Colon (tissue), 2 donors: ENCODE measurements at regions not wholly inside any gene's neighbourhood (a gene's known extent, or its start where the extent isn't known, plus 50 kb on each side); places are given as distances from the start of the nearest gene placed in this dataset.

Experiments used
- FAIRE-seq: peaks from 2 replicates; lab custom pipeline; 2012; peaks lifted over from hg19 to GRCh38; lab: Jason Lieb, UNC
- donor health status: control.
- donor health status: control.

DNA sequence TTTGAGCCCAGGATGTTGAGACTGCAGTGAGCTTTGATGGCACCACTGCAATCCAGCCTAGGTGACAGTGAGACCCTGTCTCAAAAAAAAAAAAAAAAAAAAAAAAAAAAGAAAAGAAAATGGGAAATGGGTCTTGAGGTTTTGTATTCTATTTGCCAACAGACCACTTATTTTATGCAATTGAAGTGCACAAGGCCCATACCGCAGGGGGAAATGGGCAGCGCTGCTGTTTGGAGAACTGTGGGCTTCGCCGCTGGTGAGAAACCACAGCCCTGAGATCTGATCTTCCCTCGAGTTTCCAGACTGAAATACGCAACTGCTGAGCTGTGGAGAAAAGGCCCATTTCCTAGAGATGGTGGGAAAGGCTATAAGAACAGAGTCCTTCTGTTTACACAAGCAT lies 512.0 kb downstream of the TCERG1L start:
- FAIRE-seq = no peak

DNA sequence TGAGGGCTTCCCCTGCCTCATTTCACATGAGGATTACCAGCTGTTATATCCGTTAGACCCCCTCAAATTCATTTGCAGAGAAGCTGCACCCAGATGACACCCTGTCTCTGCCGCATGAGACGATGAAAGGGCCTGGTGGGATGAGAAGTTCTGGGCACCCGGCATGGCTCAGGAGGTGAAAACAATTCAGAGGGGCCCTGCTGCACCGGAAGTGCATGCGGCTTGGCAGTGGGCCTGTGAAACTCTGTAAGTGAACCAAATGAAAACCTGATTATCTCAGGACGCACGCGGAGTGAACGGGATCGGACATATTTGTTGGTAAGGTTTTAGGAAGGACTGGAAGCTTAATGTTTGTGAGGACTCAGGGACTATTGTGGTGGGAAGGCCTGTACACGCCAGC lies 511.2 kb downstream of the TCERG1L start:
- no peak for FAIRE-seq

GRCh38 chr10:130801276-130801675 lies 510.2 kb downstream of the TCERG1L start:
- FAIRE-seq = no peak

- FAIRE-seq = no peak
Observed at GRCh38 chr10:130801784-130802183, 509.7 kb downstream of the TCERG1L start.

- FAIRE-seq = no peak
Observed at GRCh38 chr10:130802301-130802700, 509.2 kb downstream of the TCERG1L start.

GRCh38 chr10:130804281-130804680 lies 507.2 kb downstream of the TCERG1L start:
- no peak for FAIRE-seq

GRCh38 chr10:130804778-130805634 lies 506.5 kb downstream of the TCERG1L start:
- FAIRE-seq = no peak

DNA sequence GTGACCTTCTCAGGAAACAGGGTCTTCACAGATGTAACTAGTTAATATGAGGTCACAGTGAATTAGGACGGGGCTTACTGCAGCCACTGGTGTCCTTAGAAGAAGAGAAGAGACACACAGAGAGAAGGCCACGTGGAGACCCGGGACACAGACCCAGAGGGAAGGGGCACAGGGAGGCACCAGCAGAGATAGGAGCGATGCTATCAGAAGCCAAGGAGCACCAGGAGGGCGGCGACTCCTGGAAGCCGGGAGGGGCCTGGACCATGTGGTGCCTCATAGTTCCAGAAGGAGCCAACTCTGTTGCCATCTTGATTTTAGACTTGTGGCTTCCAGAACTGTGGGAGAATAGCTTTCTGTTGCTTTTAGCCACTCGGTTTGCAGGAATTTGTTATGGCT lies 505.9 kb downstream of the TCERG1L start:
- no peak for FAIRE-seq

DNA sequence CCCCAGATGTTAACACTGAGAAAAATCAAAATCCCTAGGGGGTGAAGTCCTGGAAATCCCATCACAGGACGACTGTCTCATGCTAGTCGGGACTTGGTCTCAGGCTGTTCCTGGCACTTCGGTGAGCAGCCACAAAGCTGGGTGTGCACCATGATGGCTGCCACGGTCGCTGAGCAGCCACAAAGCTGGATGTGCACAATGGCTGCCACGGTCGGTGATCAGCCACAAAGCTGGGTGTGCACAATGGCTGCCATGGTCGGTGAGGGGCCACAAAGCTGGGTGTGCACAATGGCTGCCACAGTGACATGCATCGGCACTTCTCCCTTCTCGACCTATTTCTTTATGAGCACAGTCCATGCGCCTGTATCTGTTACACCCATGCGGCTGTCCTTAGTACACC lies 505.1 kb downstream of the TCERG1L start:
- FAIRE-seq = no peak

DNA sequence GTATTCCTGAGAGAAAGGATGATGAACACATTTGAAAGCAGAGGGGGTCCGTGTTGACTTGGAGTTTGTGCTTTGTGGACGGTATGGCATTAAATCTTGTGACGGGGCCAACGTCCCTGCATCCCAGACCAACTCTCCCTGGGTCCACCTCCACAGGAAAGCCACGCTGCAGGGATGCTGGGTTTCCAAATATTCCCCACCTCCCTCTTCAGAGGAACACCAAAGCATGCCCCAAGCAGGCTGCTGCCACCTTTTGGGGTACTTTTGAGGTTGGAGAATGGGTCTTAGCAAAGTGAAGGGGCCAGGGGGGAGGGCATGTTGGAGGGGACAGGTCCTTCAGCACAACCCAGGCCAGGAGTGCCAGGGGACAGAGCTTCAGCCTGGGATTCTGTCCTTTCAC lies 504.4 kb downstream of the TCERG1L start:
- FAIRE-seq = no peak

GRCh38 chr10:130807721-130808120 lies 503.8 kb downstream of the TCERG1L start:
- no peak for FAIRE-seq

GRCh38 chr10:130808243-130808642 lies 503.3 kb downstream of the TCERG1L start:
- no peak for FAIRE-seq

- no peak for FAIRE-seq
Observed at GRCh38 chr10:130808686-130809085, 502.8 kb downstream of the TCERG1L start.

- FAIRE-seq = no peak
Observed at GRCh38 chr10:130809181-130809580, 502.3 kb downstream of the TCERG1L start.

GRCh38 chr10:130809761-130810515 lies 501.6 kb downstream of the TCERG1L start:
- no peak for FAIRE-seq

GRCh38 chr10:130810856-130811255 lies 500.7 kb downstream of the TCERG1L start:
- FAIRE-seq = no peak

- FAIRE-seq = no peak
Observed at GRCh38 chr10:130812381-130813148, 499.0 kb downstream of the TCERG1L start.

- no peak for FAIRE-seq
Observed at GRCh38 chr10:130814610-130815009, 496.9 kb downstream of the TCERG1L start.

DNA sequence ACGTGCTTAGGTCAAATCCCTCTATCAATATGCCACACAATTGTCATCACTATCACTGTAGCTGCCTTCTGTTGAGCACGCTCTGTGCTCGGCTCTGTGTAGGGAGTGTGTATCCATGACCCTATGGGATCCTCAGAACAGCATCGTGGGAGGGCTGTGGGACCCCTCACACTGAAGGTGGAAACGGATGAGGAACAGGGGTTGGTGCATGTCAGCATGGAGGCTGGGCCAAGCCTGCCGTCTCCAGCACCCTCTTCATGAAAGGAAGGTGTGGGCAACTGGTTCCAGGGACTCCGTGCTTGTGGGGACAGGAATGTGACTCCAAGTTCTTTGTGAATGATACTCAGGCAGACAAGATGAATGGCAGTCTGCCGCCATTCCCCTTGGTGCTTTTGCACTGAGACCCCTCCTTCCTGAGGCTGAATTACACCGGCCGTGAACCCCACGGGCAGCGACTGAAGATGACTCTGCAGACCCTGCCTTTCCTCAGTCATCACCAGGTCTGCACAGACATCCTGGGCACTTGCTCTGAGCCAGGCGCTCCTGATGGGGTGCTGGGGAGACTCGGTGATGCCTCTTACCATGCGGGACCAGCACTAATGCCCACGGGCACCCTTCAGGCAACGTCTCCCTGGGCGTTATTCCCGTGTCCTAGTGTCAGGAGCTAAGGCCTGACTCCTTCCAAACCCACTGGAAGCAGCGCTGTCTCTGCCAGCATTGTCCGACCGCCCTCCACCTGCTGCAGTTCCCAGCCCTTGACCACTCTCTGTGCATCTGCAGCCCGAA lies 495.2 kb downstream of the TCERG1L start:
- FAIRE-seq = no peak

GRCh38 chr10:130817046-130817624 lies 494.4 kb downstream of the TCERG1L start:
- no peak for FAIRE-seq

- no peak for FAIRE-seq
Observed at GRCh38 chr10:130817674-130818073, 493.8 kb downstream of the TCERG1L start.
